ENCODE measurements at regions not wholly inside any gene's neighbourhood (a gene's known extent, or its start where the extent isn't known, plus 50 kb on each side); places are given as distances from the start of the nearest gene placed in this dataset.

- H2AFZ ChIP-seq (ENCODE audit: low read length) = no peak overlapping the region
- no peaks in the 10 kb centered on the region for H3K9me3 ChIP-seq (ENCODE audit: low read length)
- no peaks in the 10 kb centered on the region for H3K9me2 ChIP-seq (replicated peaks; ENCODE audit: insufficient read depth, low read length)
- H3K4me2 ChIP-seq (ENCODE audit: low read depth, low read length, poor library complexity, severe bottlenecking) = no peak overlapping the region
- H3K36me3 ChIP-seq (ENCODE audit: insufficient read depth, low read length) = no peaks in the 10 kb centered on the region
- no peak overlapping the region for H3K9ac ChIP-seq (ENCODE audit: low read length)
- no peak overlapping the region for H3K27ac ChIP-seq (ENCODE audit: low read length)
- no peaks in the 10 kb centered on the region for H4K20me1 ChIP-seq (ENCODE audit: insufficient read depth, low read depth, low read length)
- no peaks in the 10 kb centered on the region for H3K79me2 ChIP-seq (ENCODE audit: low read length)
- H3K4me1 ChIP-seq (ENCODE audit: low read length) = no peaks in the 10 kb centered on the region
- no peaks in the 10 kb centered on the region for H3K27me3 ChIP-seq (ENCODE audit: low read length)
- no peak for DNase-seq
- H3K4me3 ChIP-seq (ENCODE audit: low read length) = no peak overlapping the region
These were observed 54.8 kb upstream of the B3GAT1 start for GRCh38 chr11:134466610-134467567.

- H3K79me2 ChIP-seq (ENCODE audit: low read length) = no peaks in the 10 kb centered on the region
- no peaks in the 10 kb centered on the region for H3K9me3 ChIP-seq (ENCODE audit: low read length)
- H3K4me1 ChIP-seq (ENCODE audit: low read length) = no peaks in the 10 kb centered on the region
- no peaks in the 10 kb centered on the region for H4K20me1 ChIP-seq (ENCODE audit: insufficient read depth, low read depth, low read length)
- DNase-seq = no peak
- no peak overlapping the region for H3K4me2 ChIP-seq (ENCODE audit: low read depth, low read length, poor library complexity, severe bottlenecking)
- H3K9ac ChIP-seq (ENCODE audit: low read length) = no peak overlapping the region
- H3K27ac ChIP-seq (ENCODE audit: low read length) = no peak overlapping the region
- H3K27me3 ChIP-seq (ENCODE audit: low read length) = no peaks in the 10 kb centered on the region
- no peak overlapping the region for H3K4me3 ChIP-seq (ENCODE audit: low read length)
- H3K9me2 ChIP-seq (replicated peaks; ENCODE audit: insufficient read depth, low read length) = no peaks in the 10 kb centered on the region
- H2AFZ ChIP-seq (ENCODE audit: low read length) = no peak overlapping the region
- H3K36me3 ChIP-seq (ENCODE audit: insufficient read depth, low read length) = no peaks in the 10 kb centered on the region
These were observed 54.1 kb upstream of the B3GAT1 start for GRCh38 chr11:134466156-134466555.

GRCh38 chr11:134464981-134465730, 53.1 kb upstream of the B3GAT1 start:
- no peaks in the 10 kb centered on the region for H3K27me3 ChIP-seq (ENCODE audit: low read length)
- H3K9ac ChIP-seq (ENCODE audit: low read length) = no peak overlapping the region
- no peak overlapping the region for H2AFZ ChIP-seq (ENCODE audit: low read length)
- H3K9me3 ChIP-seq (ENCODE audit: low read length) = no peaks in the 10 kb centered on the region
- no peak for DNase-seq
- H3K27ac ChIP-seq (ENCODE audit: low read length) = no peak overlapping the region
- no peak overlapping the region for H3K4me2 ChIP-seq (ENCODE audit: low read depth, low read length, poor library complexity, severe bottlenecking)
- no peaks in the 10 kb centered on the region for H3K4me1 ChIP-seq (ENCODE audit: low read length)
- H3K9me2 ChIP-seq (replicated peaks; ENCODE audit: insufficient read depth, low read length) = no peaks in the 10 kb centered on the region
- no peak overlapping the region for H3K4me3 ChIP-seq (ENCODE audit: low read length)
- H3K36me3 ChIP-seq (ENCODE audit: insufficient read depth, low read length) = no peaks in the 10 kb centered on the region
- no peaks in the 10 kb centered on the region for H3K79me2 ChIP-seq (ENCODE audit: low read length)
- no peaks in the 10 kb centered on the region for H4K20me1 ChIP-seq (ENCODE audit: insufficient read depth, low read depth, low read length)

GRCh38 chr11:134464196-134464595, 52.2 kb upstream of the B3GAT1 start:
- H3K4me2 ChIP-seq (ENCODE audit: low read depth, low read length, poor library complexity, severe bottlenecking) = no peak overlapping the region
- H3K9me2 ChIP-seq (replicated peaks; ENCODE audit: insufficient read depth, low read length) = no peaks in the 10 kb centered on the region
- H3K4me1 ChIP-seq (ENCODE audit: low read length) = no peaks in the 10 kb centered on the region
- H4K20me1 ChIP-seq (ENCODE audit: insufficient read depth, low read depth, low read length) = no peaks in the 10 kb centered on the region
- no peak overlapping the region for H2AFZ ChIP-seq (ENCODE audit: low read length)
- DNase-seq = no peak
- no peak overlapping the region for H3K27ac ChIP-seq (ENCODE audit: low read length)
- H3K36me3 ChIP-seq (ENCODE audit: insufficient read depth, low read length) = no peaks in the 10 kb centered on the region
- H3K9me3 ChIP-seq (ENCODE audit: low read length) = no peaks in the 10 kb centered on the region
- H3K27me3 ChIP-seq (ENCODE audit: low read length) = no peaks in the 10 kb centered on the region
- no peaks in the 10 kb centered on the region for H3K79me2 ChIP-seq (ENCODE audit: low read length)
- no peak overlapping the region for H3K4me3 ChIP-seq (ENCODE audit: low read length)
- no peak overlapping the region for H3K9ac ChIP-seq (ENCODE audit: low read length)

GRCh38 chr11:134463716-134464115, 51.7 kb upstream of the B3GAT1 start:
- H3K4me3 ChIP-seq (ENCODE audit: low read length) = no peak overlapping the region
- H3K9me3 ChIP-seq (ENCODE audit: low read length) = no peaks in the 10 kb centered on the region
- no peaks in the 10 kb centered on the region for H4K20me1 ChIP-seq (ENCODE audit: insufficient read depth, low read depth, low read length)
- no peaks in the 10 kb centered on the region for H3K79me2 ChIP-seq (ENCODE audit: low read length)
- H3K36me3 ChIP-seq (ENCODE audit: insufficient read depth, low read length) = no peaks in the 10 kb centered on the region
- H3K27me3 ChIP-seq (ENCODE audit: low read length) = no peaks in the 10 kb centered on the region
- H3K4me2 ChIP-seq (ENCODE audit: low read depth, low read length, poor library complexity, severe bottlenecking) = no peak overlapping the region
- H2AFZ ChIP-seq (ENCODE audit: low read length) = no peak overlapping the region
- no peaks in the 10 kb centered on the region for H3K9me2 ChIP-seq (replicated peaks; ENCODE audit: insufficient read depth, low read length)
- no peak overlapping the region for H3K9ac ChIP-seq (ENCODE audit: low read length)
- no peak overlapping the region for H3K27ac ChIP-seq (ENCODE audit: low read length)
- DNase-seq = no peak
- H3K4me1 ChIP-seq (ENCODE audit: low read length) = no peaks in the 10 kb centered on the region

Measured in Karpas-422 (cell line).